DND-41 (cell line): ENCODE measurements at regions not wholly inside any gene's neighbourhood (a gene's known extent, or its start where the extent isn't known, plus 50 kb on each side); places are given as distances from the start of the nearest gene placed in this dataset.

Experiments used
- ATAC-seq: fragments of 200-7000 bp; cut with Tn5 transposase; 3 replicates; pipeline ENCODE4 v1.9.1; 2021; ENCODE audit warnings: low read depth; ENCODE audit not compliant: insufficient read depth
- DNase-seq: peaks from one replicate; pipeline ENCODE4 v3.0.0-alpha.2; 2020
- H2AFZ ChIP-seq: 2 replicates; pipeline ENCODE4 v1.6.0; 2012; ENCODE audit warnings: low read depth, low read length
- H3K27ac ChIP-seq: 2 replicates; pipeline ENCODE4 v1.5.1; 2012; ENCODE audit warnings: low read length, inconsistent platforms
- H3K27me3 ChIP-seq: fragments of 200-600 bp; sonication (generic); 2 replicates; pipeline ENCODE4 v1.6.0; 2012; ENCODE audit warnings: low read length, mild to moderate bottlenecking, inconsistent platforms; ENCODE audit not compliant: insufficient read depth, poor library complexity
- H3K36me3 ChIP-seq: 2 replicates; pipeline ENCODE4 v1.5.1; 2012; ENCODE audit warnings: low read length, inconsistent platforms; ENCODE audit not compliant: insufficient read depth
- H3K4me1 ChIP-seq: 2 replicates; pipeline ENCODE4 v1.5.1; 2012; ENCODE audit warnings: mild to moderate bottlenecking, low read length; ENCODE audit not compliant: insufficient read depth
- H3K4me2 ChIP-seq: 2 replicates; pipeline ENCODE4 v1.6.0; 2012; ENCODE audit warnings: mild to moderate bottlenecking, moderate library complexity, low read length, inconsistent platforms; ENCODE audit not compliant: insufficient read depth
- H3K4me3 ChIP-seq, 2 experiments: fragments of 200-600 bp in 1 of 2; shearing (Covaris generic) in 1 of 2; 2 replicates each; pipeline ENCODE4 v1.5.1; 2012 to 2016; ENCODE audit warnings: inconsistent platforms in 2 of 2, low read length in 2 of 2, mild to moderate bottlenecking in 2 of 2, low read depth in 1 of 2, moderate library complexity in 1 of 2
- H3K79me2 ChIP-seq: 2 replicates; pipeline ENCODE4 v1.6.0; 2012; ENCODE audit warnings: low read length, inconsistent platforms; ENCODE audit not compliant: insufficient read depth
- H3K9ac ChIP-seq: 2 replicates; pipeline ENCODE4 v1.6.0; 2012; ENCODE audit warnings: low read depth, mild to moderate bottlenecking, inconsistent platforms, low read length, moderate library complexity
- H3K9me3 ChIP-seq: 2 replicates; pipeline ENCODE4 v1.5.1; 2012; ENCODE audit warnings: low read length, moderate library complexity, mild to moderate bottlenecking, inconsistent platforms; ENCODE audit not compliant: insufficient read depth, severe bottlenecking
- H4K20me1 ChIP-seq: 2 replicates; pipeline ENCODE4 v1.6.0; 2012; ENCODE audit warnings: low read length; ENCODE audit not compliant: insufficient read depth
- CTCF ChIP-seq: IDR thresholded peaks from 2 replicates; pipeline ENCODE4 v1.5.1; 2012; ENCODE audit warnings: borderline replicate concordance, low read length, moderate library complexity, mild to moderate bottlenecking; ENCODE audit not compliant: poor library complexity, severe bottlenecking; ENCODE audit errors: extremely low read depth
- EZH2 ChIP-seq: IDR thresholded peaks from 3 replicates; pipeline ENCODE4 v1.6.1; 2012; ENCODE audit warnings: borderline replicate concordance, low read depth, mild to moderate bottlenecking, moderate library complexity, low read length, inconsistent platforms; ENCODE audit not compliant: severe bottlenecking

GRCh38 chr2:128512379-128513115 is 193.9 kb upstream of the HS6ST1 start:
- H3K4me3 ChIP-seq: no peak overlapping the region
- ATAC-seq (no peak), DNase-seq (no peak)
- H3K4me2 ChIP-seq: no peak overlapping the region
- no peaks in the 10 kb centered on the region for H3K79me2 ChIP-seq
- no peaks in the 10 kb centered on the region for H4K20me1 ChIP-seq
- no peaks in the 10 kb centered on the region for H3K36me3 ChIP-seq
- no peak overlapping the region for H2AFZ ChIP-seq
- no peaks in the 10 kb centered on the region for H3K4me1 ChIP-seq
- TF ChIP-seq EZH2 (no peak), CTCF (no peak)
- no peaks in the 10 kb centered on the region for H3K9me3 ChIP-seq
- no peak overlapping the region for H3K27ac ChIP-seq
- H3K9ac ChIP-seq: no peak overlapping the region
- H3K27me3 ChIP-seq: no peaks in the 10 kb centered on the region

DNA sequence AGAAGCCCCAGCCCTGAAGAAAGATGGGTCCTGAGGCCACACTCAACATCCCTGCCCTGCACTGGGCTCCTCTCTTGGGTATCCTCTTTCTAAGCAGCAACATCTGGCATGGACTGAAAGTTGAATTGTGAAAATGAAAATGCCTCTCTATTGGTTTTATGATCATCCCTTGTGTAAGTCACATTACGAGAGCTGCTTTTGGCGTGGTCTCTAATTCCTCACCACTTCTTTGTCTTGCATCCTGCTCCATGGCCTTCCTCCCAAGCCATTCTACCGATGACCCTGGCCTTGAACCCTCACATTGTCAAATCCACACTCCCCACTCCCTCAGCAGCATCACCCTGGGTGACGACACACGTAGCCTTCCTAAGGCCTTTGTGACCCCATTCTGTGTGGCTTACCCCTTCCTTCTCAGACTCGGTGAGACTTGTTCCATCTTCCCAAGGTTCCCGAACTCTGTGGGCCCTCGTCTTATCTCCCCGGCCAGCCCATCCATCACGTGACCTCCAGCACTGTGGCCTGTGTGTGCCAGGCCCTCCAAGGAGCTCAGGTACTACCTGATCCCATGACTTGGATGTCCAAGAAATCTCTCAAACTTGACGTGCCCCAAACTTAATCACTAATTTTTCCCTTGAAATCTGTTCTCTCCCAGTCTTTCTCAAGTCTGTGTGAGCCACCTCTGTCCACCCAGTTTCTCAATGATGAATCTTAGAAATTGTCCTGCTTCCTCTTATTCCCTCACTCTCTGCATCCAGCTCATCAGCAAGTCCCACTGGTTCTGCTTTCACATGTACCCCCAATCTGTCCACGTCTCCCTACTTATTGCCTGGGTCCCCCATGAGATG is 194.7 kb upstream of the HS6ST1 start:
- H3K4me2 ChIP-seq: no peak overlapping the region
- no peaks in the 10 kb centered on the region for H3K9me3 ChIP-seq
- DNase-seq (no peak), ATAC-seq (no peak)
- no peaks in the 10 kb centered on the region for H3K36me3 ChIP-seq
- H3K79me2 ChIP-seq: no peaks in the 10 kb centered on the region
- no peak overlapping the region for H3K4me3 ChIP-seq
- H3K27ac ChIP-seq: no peak overlapping the region
- no peaks in the 10 kb centered on the region for H3K4me1 ChIP-seq
- H4K20me1 ChIP-seq: no peaks in the 10 kb centered on the region
- H3K9ac ChIP-seq: no peak overlapping the region
- H2AFZ ChIP-seq: no peak overlapping the region
- TF ChIP-seq CTCF (no peak), EZH2 (no peak)
- H3K27me3 ChIP-seq: no peaks in the 10 kb centered on the region

GRCh38 chr2:128513961-128514283 is 195.3 kb upstream of the HS6ST1 start:
- no peak for ATAC-seq
- no peak overlapping the region for H3K9ac ChIP-seq
- TF ChIP-seq CTCF (no peak), EZH2 (no peak)

More at GRCh38 chr2:128513961-128514283, 195.3 kb upstream of the HS6ST1 start:
- Histone ChIP-seq H2AFZ (no peak overlapping the region), H3K4me1 (no peaks in the 10 kb centered on the region), H3K9me3 (no peaks in the 10 kb centered on the region), H3K27me3 (no peaks in the 10 kb centered on the region), H3K27ac (no peak overlapping the region), H3K4me2 (no peak overlapping the region), H3K36me3 (no peaks in the 10 kb centered on the region), H3K4me3 (no peak overlapping the region), H4K20me1 (no peaks in the 10 kb centered on the region), H3K79me2 (no peaks in the 10 kb centered on the region)
- no peak for DNase-seq
